Endodermal cell (in vitro differentiated cells): ENCODE measurements at regions not wholly inside any gene's neighbourhood (a gene's known extent, or its start where the extent isn't known, plus 50 kb on each side); places are given as distances from the start of the nearest gene placed in this dataset.

Source experiments
- DNase-seq: peaks from one replicate; pipeline ENCODE4 v3.0.0-alpha.2; 2017
- H3K27ac ChIP-seq: 2 replicates; pipeline ENCODE4 v1.5.1; 2013; ENCODE audit warnings: mild to moderate bottlenecking, low read depth, low read length, moderate library complexity
- H3K27me3 ChIP-seq: 2 replicates; pipeline ENCODE4 v1.6.1; 2013; ENCODE audit warnings: mild to moderate bottlenecking, low read length, moderate library complexity; ENCODE audit not compliant: insufficient read depth, control insufficient read depth, poor library complexity, severe bottlenecking
- H3K36me3 ChIP-seq: 2 replicates; pipeline ENCODE4 v1.7.0; 2013; ENCODE audit warnings: mild to moderate bottlenecking, low read length, moderate library complexity; ENCODE audit not compliant: control insufficient read depth, insufficient read depth
- H3K4me1 ChIP-seq: one replicate; pipeline ENCODE4 v1.7.0; 2013; ENCODE audit warnings: low read length; ENCODE audit not compliant: control insufficient read depth, insufficient read depth
- H3K4me3 ChIP-seq: 2 replicates; pipeline ENCODE4 v1.5.1; 2013; ENCODE audit warnings: mild to moderate bottlenecking, low read length, moderate library complexity
- H3K9ac ChIP-seq: 2 replicates; pipeline ENCODE4 v1.6.1; 2013; ENCODE audit warnings: mild to moderate bottlenecking, low read length, moderate library complexity; ENCODE audit not compliant: poor library complexity, severe bottlenecking; ENCODE audit errors: extremely low read depth
- H3K9me3 ChIP-seq: 2 replicates; pipeline ENCODE4 v1.6.1; 2013; ENCODE audit warnings: mild to moderate bottlenecking, low read length, moderate library complexity; ENCODE audit not compliant: control insufficient read depth
- H3K27ac Mint-ChIP-seq: 2 replicates; pipeline ENCODE4 v1.8.0; 2020; ENCODE audit warnings: mixed read lengths
- H3K27me3 Mint-ChIP-seq: 2 replicates; pipeline ENCODE4 v1.8.0; 2021; ENCODE audit warnings: mild to moderate bottlenecking, mixed read lengths; ENCODE audit not compliant: insufficient read depth
- H3K36me3 Mint-ChIP-seq: 2 replicates; pipeline ENCODE4 v1.8.0; 2020; ENCODE audit warnings: low read depth, mixed read lengths
- H3K4me1 Mint-ChIP-seq: 2 replicates; pipeline ENCODE4 v1.8.0; 2020; ENCODE audit warnings: mixed read lengths
- H3K4me3 Mint-ChIP-seq: 2 replicates; pipeline ENCODE4 v1.8.0; 2020; ENCODE audit warnings: mild to moderate bottlenecking, moderate library complexity, mixed read lengths
- H3K9me3 Mint-ChIP-seq: 2 replicates; pipeline ENCODE4 v1.8.0; 2020; ENCODE audit warnings: mild to moderate bottlenecking, mixed read lengths
- WGBS, 2 experiments: methylation state at CpG; one replicate each; pipeline versions ENCODE4 v1.1.5 to v1.1.7; 2013; ENCODE audit warnings: missing lambda C conversion rate in 2 of 2, mixed read lengths in 1 of 2; ENCODE audit not compliant: insufficient coverage in 1 of 2, insufficient read length in 1 of 2; 5-methylcytosine and 5-hydroxymethylcytosine counted together
- TF ChIP-seq, protein P1 (sequence below): fragments of 200-600 bp; sonication (generic); conservative IDR thresholded peaks from 2 replicates; pipeline ENCODE4 v1.5.0; 2021; ENCODE audit warnings: antibody characterized with exemption, mild to moderate bottlenecking

- Mint-ChIP-seq H3K27me3 (no peaks in the 10 kb centered on the region), H3K4me3 (no peak overlapping the region), H3K36me3 (no peaks in the 10 kb centered on the region), H3K4me1 (no peaks in the 10 kb centered on the region), H3K27ac (no peak overlapping the region), H3K9me3 (peaks cover 5% of the 10 kb centered on the region)
- TF ChIP-seq, protein P1, sequence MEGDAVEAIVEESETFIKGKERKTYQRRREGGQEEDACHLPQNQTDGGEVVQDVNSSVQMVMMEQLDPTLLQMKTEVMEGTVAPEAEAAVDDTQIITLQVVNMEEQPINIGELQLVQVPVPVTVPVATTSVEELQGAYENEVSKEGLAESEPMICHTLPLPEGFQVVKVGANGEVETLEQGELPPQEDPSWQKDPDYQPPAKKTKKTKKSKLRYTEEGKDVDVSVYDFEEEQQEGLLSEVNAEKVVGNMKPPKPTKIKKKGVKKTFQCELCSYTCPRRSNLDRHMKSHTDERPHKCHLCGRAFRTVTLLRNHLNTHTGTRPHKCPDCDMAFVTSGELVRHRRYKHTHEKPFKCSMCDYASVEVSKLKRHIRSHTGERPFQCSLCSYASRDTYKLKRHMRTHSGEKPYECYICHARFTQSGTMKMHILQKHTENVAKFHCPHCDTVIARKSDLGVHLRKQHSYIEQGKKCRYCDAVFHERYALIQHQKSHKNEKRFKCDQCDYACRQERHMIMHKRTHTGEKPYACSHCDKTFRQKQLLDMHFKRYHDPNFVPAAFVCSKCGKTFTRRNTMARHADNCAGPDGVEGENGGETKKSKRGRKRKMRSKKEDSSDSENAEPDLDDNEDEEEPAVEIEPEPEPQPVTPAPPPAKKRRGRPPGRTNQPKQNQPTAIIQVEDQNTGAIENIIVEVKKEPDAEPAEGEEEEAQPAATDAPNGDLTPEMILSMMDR = no peak
- no peak for DNase-seq
- Histone ChIP-seq H3K27me3 (no peaks in the 10 kb centered on the region), H3K9ac (no peak overlapping the region), H3K36me3 (no peaks in the 10 kb centered on the region), H3K4me3 (no peak overlapping the region), H3K9me3 (no peaks in the 10 kb centered on the region), H3K27ac (no peak overlapping the region), H3K4me1 (no peaks in the 10 kb centered on the region)
- WGBS, 2 experiments = 75 to 80% methylated on average over 1 of the region's 1 CpG
Measured at GRCh38 chr1:118660769-118661168, 327.4 kb downstream of the TBX15 start.

GRCh38 chr1:118659646-118660045 is 328.5 kb downstream of the TBX15 start:
- no peaks in the 10 kb centered on the region for H3K4me1 Mint-ChIP-seq
- no peaks in the 10 kb centered on the region for H3K9me3 ChIP-seq
- no peaks in the 10 kb centered on the region for H3K36me3 Mint-ChIP-seq
- no peak overlapping the region for H3K9ac ChIP-seq
- no peak for DNase-seq
- no peaks in the 10 kb centered on the region for H3K27me3 ChIP-seq
- TF ChIP-seq, protein P1 = no peak
- no peaks in the 10 kb centered on the region for H3K36me3 ChIP-seq
- 86 to 88% methylated on average over 2 to 3 of the region's 3 CpGs for WGBS, 2 experiments
- no peak overlapping the region for H3K4me3 Mint-ChIP-seq
- H3K27ac ChIP-seq = no peak overlapping the region
- H3K27me3 Mint-ChIP-seq = no peaks in the 10 kb centered on the region
- H3K27ac Mint-ChIP-seq = no peak overlapping the region
- H3K4me3 ChIP-seq = no peak overlapping the region
- H3K4me1 ChIP-seq = no peaks in the 10 kb centered on the region
- H3K9me3 Mint-ChIP-seq = peaks cover 9% of the 10 kb centered on the region

DNA sequence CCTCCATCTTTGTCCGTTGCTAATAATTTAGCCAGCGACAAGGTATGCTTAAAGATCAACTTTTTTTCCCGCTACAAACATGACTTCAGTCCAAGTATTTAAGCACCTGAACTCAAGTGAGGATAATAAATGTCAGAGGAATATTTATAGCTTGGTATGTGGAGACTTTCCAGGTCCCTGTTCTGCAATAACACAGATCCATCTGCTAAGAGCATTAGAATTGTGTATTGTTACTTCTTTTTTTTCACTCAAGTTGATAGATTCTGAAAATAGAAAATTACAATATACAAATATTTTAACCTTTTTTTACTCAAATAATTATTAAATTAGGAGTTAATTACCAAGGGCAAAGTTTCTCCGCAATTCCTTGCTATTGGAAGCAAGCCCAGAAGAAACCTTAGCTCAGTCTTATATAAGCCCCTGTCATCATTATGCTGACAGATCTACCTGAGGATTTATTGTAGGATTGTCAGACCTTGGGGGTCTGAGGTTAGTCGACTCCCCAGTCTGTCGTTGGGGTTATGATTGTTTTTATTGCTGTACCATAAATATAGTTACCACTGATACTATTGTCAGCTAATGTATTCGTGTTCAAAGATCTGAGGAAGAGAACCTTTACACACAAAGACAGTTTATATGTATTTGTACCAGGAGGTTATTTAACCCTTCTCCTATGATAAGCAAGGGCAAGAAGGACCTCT is 337.9 kb downstream of the TBX15 start:
- no peaks in the 10 kb centered on the region for H3K36me3 Mint-ChIP-seq
- H3K9me3 ChIP-seq = no peaks in the 10 kb centered on the region
- H3K9ac ChIP-seq = no peak overlapping the region
- no peaks in the 10 kb centered on the region for H3K27me3 Mint-ChIP-seq
- peaks cover 2% of the 10 kb centered on the region for H3K4me1 ChIP-seq
- H3K27ac Mint-ChIP-seq = no peak overlapping the region
- no peaks in the 10 kb centered on the region for H3K27me3 ChIP-seq
- no peaks in the 10 kb centered on the region for H3K4me1 Mint-ChIP-seq
- peaks cover 9% of the 10 kb centered on the region for H3K9me3 Mint-ChIP-seq
- H3K36me3 ChIP-seq = no peaks in the 10 kb centered on the region
- no peak overlapping the region for H3K4me3 Mint-ChIP-seq
- no peak for DNase-seq
- H3K4me3 ChIP-seq = no peak overlapping the region
- H3K27ac ChIP-seq = no peak overlapping the region
- 89% methylated on average over 6 of the region's 7 CpGs; no CpG with 5 or more reads in 1 of the 2 experiments for WGBS, 2 experiments
- TF ChIP-seq, protein P1 = no peak
